Astrocyte of the cerebellum (primary cell): ENCODE measurements at regions not wholly inside any gene's neighbourhood (a gene's known extent, or its start where the extent isn't known, plus 50 kb on each side); places are given as distances from the start of the nearest gene placed in this dataset.
"Not testable (repeated sequence)": the region's sequence is repeated elsewhere in the genome, so short reads cannot be mapped to it uniquely, and the experiment has no call there.

Experiments
- DNase-seq: peaks from one replicate; pipeline ENCODE4 v3.0.0-alpha.2; 2011; ENCODE audit warnings: low read depth
- H3K4me3 ChIP-seq: 2 replicates; pipeline ENCODE4 v1.5.1; 2011; ENCODE audit warnings: mild to moderate bottlenecking, low read depth, low read length, moderate library complexity
- in situ Hi-C: cut with HindIII; loops from 2 replicates; pipeline ENCODE4 v1.10.0; 2017; ENCODE audit warnings: low sequenced_read_pairs
- TF ChIP-seq, protein P1 (sequence below): IDR thresholded peaks from 2 replicates; pipeline ENCODE4 v1.5.1; 2012; ENCODE audit warnings: low read length, low read depth, moderate library complexity, mild to moderate bottlenecking; ENCODE audit errors: missing control alignments

- no peak for DNase-seq
- no peak overlapping the region for H3K4me3 ChIP-seq
- TF ChIP-seq, protein P1, sequence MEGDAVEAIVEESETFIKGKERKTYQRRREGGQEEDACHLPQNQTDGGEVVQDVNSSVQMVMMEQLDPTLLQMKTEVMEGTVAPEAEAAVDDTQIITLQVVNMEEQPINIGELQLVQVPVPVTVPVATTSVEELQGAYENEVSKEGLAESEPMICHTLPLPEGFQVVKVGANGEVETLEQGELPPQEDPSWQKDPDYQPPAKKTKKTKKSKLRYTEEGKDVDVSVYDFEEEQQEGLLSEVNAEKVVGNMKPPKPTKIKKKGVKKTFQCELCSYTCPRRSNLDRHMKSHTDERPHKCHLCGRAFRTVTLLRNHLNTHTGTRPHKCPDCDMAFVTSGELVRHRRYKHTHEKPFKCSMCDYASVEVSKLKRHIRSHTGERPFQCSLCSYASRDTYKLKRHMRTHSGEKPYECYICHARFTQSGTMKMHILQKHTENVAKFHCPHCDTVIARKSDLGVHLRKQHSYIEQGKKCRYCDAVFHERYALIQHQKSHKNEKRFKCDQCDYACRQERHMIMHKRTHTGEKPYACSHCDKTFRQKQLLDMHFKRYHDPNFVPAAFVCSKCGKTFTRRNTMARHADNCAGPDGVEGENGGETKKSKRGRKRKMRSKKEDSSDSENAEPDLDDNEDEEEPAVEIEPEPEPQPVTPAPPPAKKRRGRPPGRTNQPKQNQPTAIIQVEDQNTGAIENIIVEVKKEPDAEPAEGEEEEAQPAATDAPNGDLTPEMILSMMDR: no peak
- in situ Hi-C loops: no loop called here
Measured at GRCh38 chr6:126983779-126984178, 134.7 kb upstream of the RSPO3 start.

DNA sequence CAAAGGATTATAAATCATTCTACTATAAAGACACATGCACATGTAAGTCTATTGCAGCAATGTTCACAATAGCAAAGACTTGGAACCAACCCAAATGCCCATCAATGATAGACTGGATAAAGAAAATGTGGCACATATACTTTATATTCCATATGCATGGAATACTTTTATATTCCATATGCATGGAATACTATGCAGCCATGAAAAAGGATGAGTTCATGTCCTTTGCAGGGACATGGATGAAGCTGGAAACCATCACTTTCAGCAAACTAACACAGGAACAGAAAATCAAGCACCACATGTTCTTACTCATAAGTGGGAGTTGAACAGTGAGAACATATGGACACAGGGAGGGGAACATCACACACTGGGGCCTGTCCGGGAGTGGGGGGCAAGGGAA is 130.3 kb upstream of the RSPO3 start:
- DNase-seq, in situ Hi-C loops, H3K4me3 ChIP-seq: not testable (repeated sequence)

- TF ChIP-seq, protein P1: no peak
- H3K4me3 ChIP-seq: no peak overlapping the region
- in situ Hi-C loops: no loop called here
- no peak for DNase-seq
Measured at GRCh38 chr6:127000631-127001030, 117.8 kb upstream of the RSPO3 start.

- TF ChIP-seq, protein P1: no peak
- H3K4me3 ChIP-seq: no peak overlapping the region
- in situ Hi-C loops: no loop called here
- DNase-seq: no peak
Measured at GRCh38 chr6:127013865-127014264, 104.6 kb upstream of the RSPO3 start.

DNA sequence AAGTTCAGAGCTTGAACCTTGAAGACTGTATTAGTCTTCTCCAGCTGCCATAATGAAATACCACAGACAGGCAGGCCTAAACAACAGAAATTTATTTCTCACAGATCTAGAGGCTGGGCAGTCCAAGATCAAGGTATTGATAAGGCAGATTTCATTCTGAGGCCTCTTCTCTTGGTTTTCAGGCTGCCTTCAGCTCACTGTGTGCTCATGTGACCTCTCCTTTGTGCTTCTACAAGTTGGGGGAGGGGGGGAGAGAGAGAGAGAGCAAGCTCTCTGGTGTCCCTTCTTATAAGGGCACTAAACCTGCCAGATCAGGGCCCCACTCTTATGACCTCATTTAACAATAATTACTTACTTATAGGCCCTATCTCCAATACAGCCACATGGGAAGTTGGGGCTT is 102.6 kb upstream of the RSPO3 start:
- no peak overlapping the region for H3K4me3 ChIP-seq
- no peak for DNase-seq
- TF ChIP-seq, protein P1: no peak
- in situ Hi-C loops: no loop called here

DNA sequence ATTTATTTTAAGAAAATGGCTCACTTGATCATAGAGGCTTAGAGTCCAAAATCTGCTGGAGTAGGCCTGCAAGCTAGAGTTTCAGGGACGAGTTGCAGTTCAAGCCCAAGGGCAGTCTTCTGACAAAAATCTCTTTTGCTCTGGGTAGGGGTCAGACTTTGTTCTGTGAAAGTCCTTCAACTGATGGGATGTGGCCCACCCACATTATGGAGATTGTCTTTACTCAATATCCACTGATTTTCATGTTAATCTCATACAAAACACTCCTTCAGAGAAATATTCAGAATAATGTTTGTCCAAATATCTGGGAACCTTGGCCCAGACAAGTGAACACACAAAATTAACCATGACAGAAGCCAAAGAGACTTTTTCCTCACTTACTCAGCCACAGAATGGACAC is 98.6 kb upstream of the RSPO3 start:
- TF ChIP-seq, protein P1: no peak
- in situ Hi-C loops: no loop called here
- H3K4me3 ChIP-seq: no peak overlapping the region
- no peak for DNase-seq

DNA sequence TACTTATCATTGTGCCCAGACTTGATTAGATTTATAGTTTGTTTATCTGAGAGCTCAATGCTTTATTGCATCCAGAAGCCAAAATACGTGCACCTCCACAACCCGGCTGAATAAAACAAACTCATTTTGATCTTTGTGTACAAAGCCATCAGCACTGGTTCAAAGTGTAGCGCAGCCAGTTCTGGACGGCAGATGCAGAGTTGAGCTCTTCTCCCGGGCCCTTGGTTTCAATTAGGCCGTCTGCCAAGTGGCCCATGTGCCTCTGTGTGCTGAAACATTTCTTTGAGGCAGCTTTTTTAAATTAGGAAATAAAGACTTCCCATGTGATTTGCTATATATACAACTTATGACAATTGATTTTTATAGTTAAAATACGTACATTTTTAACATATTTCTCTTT is 96.2 kb upstream of the RSPO3 start:
- TF ChIP-seq, protein P1: no peak
- H3K4me3 ChIP-seq: no peak overlapping the region
- no peak for DNase-seq
- in situ Hi-C loops: no loop called here
